ENCODE measurements at regions not wholly inside any gene's neighbourhood (a gene's known extent, or its start where the extent isn't known, plus 50 kb on each side); places are given as distances from the start of the nearest gene placed in this dataset.

DNA sequence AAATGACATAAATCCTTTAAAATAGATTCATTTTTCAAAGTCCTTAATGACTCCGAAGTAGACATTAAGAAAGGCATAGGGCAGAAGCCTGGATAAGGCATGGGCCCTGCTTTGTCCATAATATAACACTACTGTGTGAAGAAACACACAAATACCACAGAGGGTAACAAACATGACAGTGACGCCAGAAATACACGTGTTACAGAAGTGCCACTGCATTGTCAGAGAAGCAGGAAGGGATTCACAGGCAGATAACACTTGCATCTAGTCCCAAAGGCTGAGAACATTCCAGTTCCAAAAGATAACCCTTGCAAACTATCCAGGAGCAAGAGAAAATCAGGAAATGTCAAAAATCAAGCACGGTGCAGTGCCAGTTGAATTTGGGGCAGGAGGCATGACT, 633.2 kb downstream of the LIG4 start:
- Histone ChIP-seq H3K4me1 (ENCODE audit: control insufficient read depth, insufficient read depth, low read length) (no peaks in the 10 kb centered on the region), H3K27ac (ENCODE audit: low read length) (no peak overlapping the region), H3K9me3 (ENCODE audit: control insufficient read depth, insufficient read depth, low read length) (no peaks in the 10 kb centered on the region), H3K4me3 (ENCODE audit: low read length) (no peak overlapping the region), H3K36me3 (ENCODE audit: control insufficient read depth, insufficient read depth, low read length) (no peaks in the 10 kb centered on the region), H3K27me3 (ENCODE audit: control insufficient read depth, insufficient read depth, low read length) (no peaks in the 10 kb centered on the region)
- no peaks in the 10 kb centered on the region for H3K4me1 Mint-ChIP-seq
- ATAC-seq (no peak), DNase-seq (no peak)
- no peak overlapping the region for H3K27ac Mint-ChIP-seq
- TF ChIP-seq, protein P1, sequence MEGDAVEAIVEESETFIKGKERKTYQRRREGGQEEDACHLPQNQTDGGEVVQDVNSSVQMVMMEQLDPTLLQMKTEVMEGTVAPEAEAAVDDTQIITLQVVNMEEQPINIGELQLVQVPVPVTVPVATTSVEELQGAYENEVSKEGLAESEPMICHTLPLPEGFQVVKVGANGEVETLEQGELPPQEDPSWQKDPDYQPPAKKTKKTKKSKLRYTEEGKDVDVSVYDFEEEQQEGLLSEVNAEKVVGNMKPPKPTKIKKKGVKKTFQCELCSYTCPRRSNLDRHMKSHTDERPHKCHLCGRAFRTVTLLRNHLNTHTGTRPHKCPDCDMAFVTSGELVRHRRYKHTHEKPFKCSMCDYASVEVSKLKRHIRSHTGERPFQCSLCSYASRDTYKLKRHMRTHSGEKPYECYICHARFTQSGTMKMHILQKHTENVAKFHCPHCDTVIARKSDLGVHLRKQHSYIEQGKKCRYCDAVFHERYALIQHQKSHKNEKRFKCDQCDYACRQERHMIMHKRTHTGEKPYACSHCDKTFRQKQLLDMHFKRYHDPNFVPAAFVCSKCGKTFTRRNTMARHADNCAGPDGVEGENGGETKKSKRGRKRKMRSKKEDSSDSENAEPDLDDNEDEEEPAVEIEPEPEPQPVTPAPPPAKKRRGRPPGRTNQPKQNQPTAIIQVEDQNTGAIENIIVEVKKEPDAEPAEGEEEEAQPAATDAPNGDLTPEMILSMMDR (IDR thresholded peaks at IDR 0.05), result no peak
- WGBS (ENCODE audit: insufficient coverage), result 85% methylated on average over 4 of the region's 4 CpGs
- H3K4me3 Mint-ChIP-seq, result no peak overlapping the region
- H3K27me3 Mint-ChIP-seq (ENCODE audit: low read depth in 2 of 2), result no peaks in the 10 kb centered on the region
- intact Hi-C loops (cut with micrococcal nuclease), result no loop called here
- peaks cover 9 to 23% of the 10 kb centered on the region in 2 donors for H3K9me3 Mint-ChIP-seq
- H3K36me3 Mint-ChIP-seq, result no peaks in the 10 kb centered on the region

DNA sequence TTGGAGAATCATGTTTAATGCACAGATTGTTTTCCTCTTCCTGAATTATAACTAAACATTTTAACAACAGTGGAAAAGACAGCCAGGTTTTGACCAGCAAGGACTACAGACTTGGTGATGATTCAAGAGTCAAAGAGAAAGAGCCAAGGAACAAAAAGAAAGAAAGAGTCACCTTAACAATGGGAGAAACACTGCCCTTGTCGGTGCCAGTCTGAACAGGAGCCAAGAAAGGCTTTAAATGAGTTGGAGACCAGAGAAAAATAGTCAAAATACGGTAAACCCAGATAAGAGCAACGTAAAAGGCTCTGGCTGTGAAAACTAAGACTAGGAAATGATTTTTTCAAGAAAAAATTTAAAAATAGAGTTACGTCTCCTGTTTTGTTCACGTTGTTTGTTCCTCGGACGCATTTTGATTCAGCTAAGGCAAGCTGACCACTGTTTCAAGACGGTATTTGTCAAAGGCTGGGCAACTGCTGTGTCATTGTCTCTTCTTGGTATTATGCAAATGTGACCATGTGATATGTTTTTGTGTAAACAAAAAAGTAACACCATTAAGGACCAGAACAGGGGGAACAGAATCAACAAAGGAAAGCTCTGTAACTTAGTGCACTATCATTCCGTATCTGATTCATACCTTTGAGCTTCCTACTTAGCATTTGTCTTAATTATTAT, 634.5 kb downstream of the LIG4 start:
- Histone ChIP-seq H3K4me1 (ENCODE audit: control insufficient read depth, insufficient read depth, low read length) (no peaks in the 10 kb centered on the region), H3K27ac (ENCODE audit: low read length) (no peak overlapping the region), H3K9me3 (ENCODE audit: control insufficient read depth, insufficient read depth, low read length) (no peaks in the 10 kb centered on the region), H3K27me3 (ENCODE audit: control insufficient read depth, insufficient read depth, low read length) (no peaks in the 10 kb centered on the region), H3K4me3 (ENCODE audit: low read length) (no peak overlapping the region), H3K36me3 (ENCODE audit: control insufficient read depth, insufficient read depth, low read length) (no peaks in the 10 kb centered on the region)
- 85% methylated on average over 8 of the region's 9 CpGs for WGBS (ENCODE audit: insufficient coverage)
- Mint-ChIP-seq H3K27ac (no peak overlapping the region), H3K27me3 (ENCODE audit: low read depth in 2 of 2) (no peaks in the 10 kb centered on the region), H3K4me1 (no peaks in the 10 kb centered on the region), H3K9me3 (peaks cover 9 to 27% of the 10 kb centered on the region in 2 donors), H3K4me3 (no peak overlapping the region), H3K36me3 (no peaks in the 10 kb centered on the region)
- TF ChIP-seq, protein P1 (IDR thresholded peaks at IDR 0.05), result no peak
- intact Hi-C loops (cut with micrococcal nuclease), result no loop called here
- DNase-seq (no peak), ATAC-seq (no peak)

DNA sequence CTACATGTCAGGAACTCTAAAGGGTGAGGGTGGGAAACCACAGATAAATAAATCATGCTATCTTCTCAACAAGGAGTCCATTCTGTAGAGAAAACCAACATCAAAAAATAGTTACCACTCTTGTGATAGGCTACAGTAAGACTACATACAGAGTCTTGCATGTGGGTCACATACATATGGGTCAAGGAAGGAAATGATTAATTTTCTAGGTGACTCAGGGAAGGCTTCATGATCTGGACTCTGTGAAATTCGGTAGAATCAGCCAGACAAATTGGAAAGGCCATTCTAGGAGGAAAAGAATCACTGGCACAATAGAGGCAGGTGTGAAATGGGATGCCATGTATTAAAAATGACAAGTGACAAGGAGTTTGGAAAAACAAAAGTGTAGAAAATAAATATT, 638.9 kb downstream of the LIG4 start:
- TF ChIP-seq, protein P1 (IDR thresholded peaks at IDR 0.05), result no peak
- no peaks in the 10 kb centered on the region for H3K36me3 Mint-ChIP-seq
- Histone ChIP-seq H3K27me3 (ENCODE audit: control insufficient read depth, insufficient read depth, low read length) (no peaks in the 10 kb centered on the region), H3K27ac (ENCODE audit: low read length) (no peak overlapping the region), H3K4me1 (ENCODE audit: control insufficient read depth, insufficient read depth, low read length) (no peaks in the 10 kb centered on the region), H3K36me3 (ENCODE audit: control insufficient read depth, insufficient read depth, low read length) (no peaks in the 10 kb centered on the region), H3K9me3 (ENCODE audit: control insufficient read depth, insufficient read depth, low read length) (no peaks in the 10 kb centered on the region), H3K4me3 (ENCODE audit: low read length) (no peak overlapping the region)
- H3K27ac Mint-ChIP-seq, result no peak overlapping the region
- intact Hi-C loops (cut with micrococcal nuclease), result no loop called here
- no peak for ATAC-seq
- H3K27me3 Mint-ChIP-seq (ENCODE audit: low read depth in 2 of 2), result no peaks in the 10 kb centered on the region
- 25% methylated on average over 1 of the region's 1 CpG for WGBS (ENCODE audit: insufficient coverage)
- no peak for DNase-seq
- H3K9me3 Mint-ChIP-seq, result peaks cover 19 to 34% of the 10 kb centered on the region in 2 donors
- no peak overlapping the region for H3K4me3 Mint-ChIP-seq
- no peaks in the 10 kb centered on the region for H3K4me1 Mint-ChIP-seq

All from natural killer cell (primary cell).